ENCODE measurements at regions not wholly inside any gene's neighbourhood (a gene's known extent, or its start where the extent isn't known, plus 50 kb on each side); places are given as distances from the start of the nearest gene placed in this dataset.

- DNase-seq (ENCODE audit: low spot score), result peak; percentile 81
Measured at GRCh38 chr16:55116165-55116920, 185.7 kb downstream of the IRX5 start.

- DNase-seq (ENCODE audit: low spot score), result no peak
Measured at GRCh38 chr16:55118701-55119260, 188.1 kb downstream of the IRX5 start.

- DNase-seq (ENCODE audit: low spot score), result no peak
Measured at GRCh38 chr16:55120408-55120807, 189.7 kb downstream of the IRX5 start.

GRCh38 chr16:55120826-55121225 is 190.2 kb downstream of the IRX5 start:
- DNase-seq (ENCODE audit: low spot score), result no peak

GRCh38 chr16:55123652-55124051 is 193.0 kb downstream of the IRX5 start:
- no peak for DNase-seq (ENCODE audit: low spot score)

GRCh38 chr16:55125818-55126385 is 195.2 kb downstream of the IRX5 start:
- no peak for DNase-seq (ENCODE audit: low spot score)

- DNase-seq (ENCODE audit: low spot score), result no peak
Measured at GRCh38 chr16:55126456-55126855, 195.8 kb downstream of the IRX5 start.

GRCh38 chr16:55130456-55130855 is 193.5 kb upstream of the IRX6 start:
- DNase-seq (ENCODE audit: low spot score), result no peak

- DNase-seq (ENCODE audit: low spot score), result no peak
Measured at GRCh38 chr16:55130911-55131310, 193.1 kb upstream of the IRX6 start.

GRCh38 chr16:55133654-55134053 is 190.3 kb upstream of the IRX6 start:
- no peak for DNase-seq (ENCODE audit: low spot score)

- DNase-seq (ENCODE audit: low spot score), result no peak
Measured at GRCh38 chr16:55136356-55137150, 187.4 kb upstream of the IRX6 start.

- no peak for DNase-seq (ENCODE audit: low spot score)
Measured at GRCh38 chr16:55138298-55138697, 185.7 kb upstream of the IRX6 start.

- DNase-seq (ENCODE audit: low spot score), result no peak
Measured at GRCh38 chr16:55142405-55142804, 181.6 kb upstream of the IRX6 start.

- no peak for DNase-seq (ENCODE audit: low spot score)
Measured at GRCh38 chr16:55144651-55145050, 179.4 kb upstream of the IRX6 start.

- no peak for DNase-seq (ENCODE audit: low spot score)
Measured at GRCh38 chr16:55145771-55146603, 178.0 kb upstream of the IRX6 start.

GRCh38 chr16:55146966-55147365 is 177.0 kb upstream of the IRX6 start:
- no peak for DNase-seq (ENCODE audit: low spot score)

GRCh38 chr16:55147396-55147795 is 176.6 kb upstream of the IRX6 start:
- no peak for DNase-seq (ENCODE audit: low spot score)

GRCh38 chr16:55149622-55150021 is 174.4 kb upstream of the IRX6 start:
- no peak for DNase-seq (ENCODE audit: low spot score)

- DNase-seq (ENCODE audit: low spot score), result no peak
Measured at GRCh38 chr16:55151561-55152305, 172.3 kb upstream of the IRX6 start.

- no peak for DNase-seq (ENCODE audit: low spot score)
Measured at GRCh38 chr16:55152875-55153390, 171.1 kb upstream of the IRX6 start.

- no peak for DNase-seq (ENCODE audit: low spot score)
Measured at GRCh38 chr16:55154262-55154661, 169.7 kb upstream of the IRX6 start.

All from AG08396 (cell line).